SJCRH30 (cell line): ENCODE measurements at regions not wholly inside any gene's neighbourhood (a gene's known extent, or its start where the extent isn't known, plus 50 kb on each side); places are given as distances from the start of the nearest gene placed in this dataset.

Experiments used
- DNase-seq, 2 experiments: peaks; one replicate each; pipeline ENCODE4 v3.0.0-alpha.2; 2015 to 2020
- H3K27ac ChIP-seq: fragments of 250-450 bp; sonication (Bioruptor Pico); 2 replicates; pipeline ENCODE4 v1.5.1; 2020; ENCODE audit warnings: mild to moderate bottlenecking, moderate library complexity
- H3K27me3 ChIP-seq: fragments of 250-450 bp; sonication (Bioruptor Pico); 2 replicates; pipeline ENCODE4 v1.5.1; 2020; ENCODE audit warnings: mild to moderate bottlenecking, moderate library complexity
- H3K36me3 ChIP-seq: fragments of 250-450 bp; sonication (Bioruptor Pico); 2 replicates; pipeline ENCODE4 v1.5.1; 2020; ENCODE audit warnings: mild to moderate bottlenecking, moderate library complexity
- H3K4me1 ChIP-seq: fragments of 250-450 bp; sonication (Bioruptor Pico); 2 replicates; pipeline ENCODE4 v1.5.1; 2020; ENCODE audit warnings: mild to moderate bottlenecking, moderate library complexity
- H3K4me3 ChIP-seq: fragments of 250-450 bp; sonication (Bioruptor Pico); 2 replicates; pipeline ENCODE4 v1.5.1; 2020; ENCODE audit warnings: mild to moderate bottlenecking, moderate library complexity
- H3K9me3 ChIP-seq: fragments of 250-450 bp; sonication (Bioruptor Pico); replicated peaks from 2 replicates; pipeline ENCODE4 v1.5.1; 2020; ENCODE audit warnings: mild to moderate bottlenecking, moderate library complexity

DNA sequence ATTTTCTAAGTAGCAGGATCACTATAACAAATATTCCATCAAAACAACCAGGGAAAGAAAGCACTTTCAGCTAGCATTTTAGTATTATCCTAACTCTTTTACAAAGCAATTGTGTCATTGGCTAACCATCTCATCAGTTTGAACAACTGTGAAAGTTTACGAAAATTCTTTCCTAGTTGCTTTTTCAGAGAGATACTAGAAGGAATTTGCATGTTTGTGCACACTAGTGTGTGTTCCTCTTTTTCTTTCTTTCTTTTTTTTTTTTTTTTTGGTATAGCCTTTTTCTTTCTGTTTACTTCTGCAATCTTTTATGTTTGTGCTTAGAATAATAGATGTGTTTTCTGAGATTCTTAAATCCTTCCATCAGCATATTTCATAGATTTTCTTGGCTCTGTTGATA lies 124.7 kb upstream of the SEMA6A start:
- Histone ChIP-seq H3K4me3 (no peak overlapping the region), H3K4me1 (no peaks in the 10 kb centered on the region)
- no peak for DNase-seq

GRCh38 chr5:116696366-116696765 lies 121.7 kb upstream of the SEMA6A start:
- Histone ChIP-seq H3K27me3 (no peaks in the 10 kb centered on the region), H3K4me1 (no peaks in the 10 kb centered on the region), H3K36me3 (no peaks in the 10 kb centered on the region), H3K27ac (no peak overlapping the region), H3K9me3 (no peaks in the 10 kb centered on the region; the same call in 1 of the 2 replicates), H3K4me3 (no peak overlapping the region)
- no peak for DNase-seq

More for the DNA sequence above, 124.7 kb upstream of the SEMA6A start:
- H3K27me3 ChIP-seq, result no peaks in the 10 kb centered on the region
- no peaks in the 10 kb centered on the region; the same call in 1 of the 2 replicates for H3K9me3 ChIP-seq
- H3K36me3 ChIP-seq, result no peaks in the 10 kb centered on the region
- no peak overlapping the region for H3K27ac ChIP-seq

GRCh38 chr5:116695681-116696080 lies 121.1 kb upstream of the SEMA6A start:
- Histone ChIP-seq H3K27me3 (no peaks in the 10 kb centered on the region), H3K27ac (no peak overlapping the region), H3K36me3 (no peaks in the 10 kb centered on the region), H3K4me3 (no peak overlapping the region), H3K4me1 (no peaks in the 10 kb centered on the region), H3K9me3 (peaks cover under 1% of the 10 kb centered on the region)
- no peak for DNase-seq

- no peaks in the 10 kb centered on the region for H3K4me1 ChIP-seq
- H3K27ac ChIP-seq, result no peak overlapping the region
- no peak overlapping the region for H3K4me3 ChIP-seq
- H3K9me3 ChIP-seq, result peaks cover 4% of the 10 kb centered on the region; the same call in 1 of the 2 replicates
- no peaks in the 10 kb centered on the region for H3K36me3 ChIP-seq
- no peak for DNase-seq
- no peaks in the 10 kb centered on the region for H3K27me3 ChIP-seq
Observed at GRCh38 chr5:116686438-116686837, 111.8 kb upstream of the SEMA6A start.

GRCh38 chr5:116685931-116686330 lies 111.3 kb upstream of the SEMA6A start:
- DNase-seq, result no peak
- no peak overlapping the region for H3K27ac ChIP-seq

GRCh38 chr5:116685069-116685468 lies 110.4 kb upstream of the SEMA6A start:
- DNase-seq, result no peak

More at GRCh38 chr5:116685931-116686330, 111.3 kb upstream of the SEMA6A start:
- Histone ChIP-seq H3K4me1 (no peaks in the 10 kb centered on the region), H3K27me3 (no peaks in the 10 kb centered on the region), H3K9me3 (peaks cover 4% of the 10 kb centered on the region; the same call in 1 of the 2 replicates), H3K36me3 (no peaks in the 10 kb centered on the region), H3K4me3 (no peak overlapping the region)

GRCh38 chr5:116681334-116682013 lies 106.9 kb upstream of the SEMA6A start:
- no peak for DNase-seq
- H3K27ac ChIP-seq, result no peak overlapping the region
- no peaks in the 10 kb centered on the region for H3K9me3 ChIP-seq
- no peak overlapping the region for H3K4me3 ChIP-seq
- no peaks in the 10 kb centered on the region for H3K27me3 ChIP-seq
- no peaks in the 10 kb centered on the region for H3K4me1 ChIP-seq
- H3K36me3 ChIP-seq, result no peaks in the 10 kb centered on the region

More at GRCh38 chr5:116685069-116685468, 110.4 kb upstream of the SEMA6A start:
- Histone ChIP-seq H3K27me3 (no peaks in the 10 kb centered on the region), H3K4me1 (no peaks in the 10 kb centered on the region), H3K9me3 (no peaks in the 10 kb centered on the region), H3K36me3 (no peaks in the 10 kb centered on the region), H3K4me3 (no peak overlapping the region), H3K27ac (no peak overlapping the region)

- no peak for DNase-seq
- Histone ChIP-seq H3K36me3 (no peaks in the 10 kb centered on the region), H3K27me3 (no peaks in the 10 kb centered on the region)
Observed at GRCh38 chr5:116675626-116675910, 100.9 kb upstream of the SEMA6A start.

DNA sequence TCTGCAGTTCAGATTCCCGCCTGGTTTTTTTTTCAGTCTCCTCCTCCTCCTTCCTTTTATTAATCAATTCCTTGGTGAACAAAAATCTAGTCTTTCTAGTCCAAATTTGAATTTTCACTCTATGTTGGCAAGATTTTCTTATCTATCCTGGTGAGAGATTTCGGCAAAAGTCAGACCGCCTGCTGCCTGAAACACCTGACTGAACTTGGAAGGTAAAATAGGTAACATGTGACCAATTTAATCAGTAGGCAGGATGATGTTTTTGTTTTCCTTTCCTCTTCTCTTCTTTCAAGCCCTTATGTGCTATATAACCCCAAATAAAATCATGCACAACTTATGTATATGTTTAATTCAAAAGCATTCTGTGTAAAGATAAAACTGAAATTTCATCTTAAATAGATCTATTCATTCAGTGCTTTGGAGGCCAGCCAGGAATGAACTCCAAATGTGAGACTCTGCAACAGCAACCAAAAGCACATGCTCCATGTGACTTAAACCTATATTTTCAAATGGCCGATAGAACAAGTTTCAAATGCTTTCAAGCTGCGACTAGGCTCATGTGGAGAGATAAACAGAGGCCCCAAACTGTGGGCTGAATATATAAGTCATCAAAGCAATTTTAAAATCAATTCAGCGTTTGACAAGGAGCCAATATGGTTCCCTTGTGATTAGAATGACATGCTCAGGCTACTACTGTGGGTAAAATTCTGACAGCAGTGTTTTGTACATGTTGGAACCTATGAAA lies 100.4 kb upstream of the SEMA6A start:
- no peak overlapping the region for H3K27ac ChIP-seq
- no peaks in the 10 kb centered on the region for H3K36me3 ChIP-seq
- no peaks in the 10 kb centered on the region for H3K4me1 ChIP-seq
- no peaks in the 10 kb centered on the region for H3K27me3 ChIP-seq
- DNase-seq, result no peak
- H3K4me3 ChIP-seq, result no peak overlapping the region
- H3K9me3 ChIP-seq, result no peaks in the 10 kb centered on the region

More at GRCh38 chr5:116675626-116675910, 100.9 kb upstream of the SEMA6A start:
- no peak overlapping the region for H3K4me3 ChIP-seq
- no peaks in the 10 kb centered on the region for H3K9me3 ChIP-seq
- no peaks in the 10 kb centered on the region for H3K4me1 ChIP-seq
- H3K27ac ChIP-seq, result no peak overlapping the region

DNA sequence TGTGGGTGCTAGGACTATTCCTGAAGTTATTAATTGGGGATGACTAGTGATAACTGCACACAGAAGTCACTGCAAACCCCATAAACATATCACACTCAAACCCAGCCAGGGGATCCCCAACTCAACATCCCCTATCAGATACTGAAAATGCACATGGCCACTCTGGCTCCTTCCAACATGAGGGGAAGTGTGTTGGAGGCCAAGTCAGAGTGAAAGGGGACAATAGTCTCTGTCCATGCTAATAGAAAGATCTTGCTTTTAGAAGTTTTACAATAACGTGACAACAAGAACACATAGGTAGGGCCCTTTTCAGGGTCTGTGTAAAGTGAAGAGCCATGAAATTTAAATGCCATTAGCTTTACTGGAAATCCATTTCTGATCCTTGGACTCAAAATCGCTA lies 98.8 kb upstream of the SEMA6A start:
- DNase-seq, result no peak
- no peak overlapping the region for H3K27ac ChIP-seq
- H3K4me1 ChIP-seq, result no peaks in the 10 kb centered on the region
- H3K36me3 ChIP-seq, result no peaks in the 10 kb centered on the region
- no peaks in the 10 kb centered on the region for H3K9me3 ChIP-seq
- H3K4me3 ChIP-seq, result no peak overlapping the region
- H3K27me3 ChIP-seq, result no peaks in the 10 kb centered on the region

DNA sequence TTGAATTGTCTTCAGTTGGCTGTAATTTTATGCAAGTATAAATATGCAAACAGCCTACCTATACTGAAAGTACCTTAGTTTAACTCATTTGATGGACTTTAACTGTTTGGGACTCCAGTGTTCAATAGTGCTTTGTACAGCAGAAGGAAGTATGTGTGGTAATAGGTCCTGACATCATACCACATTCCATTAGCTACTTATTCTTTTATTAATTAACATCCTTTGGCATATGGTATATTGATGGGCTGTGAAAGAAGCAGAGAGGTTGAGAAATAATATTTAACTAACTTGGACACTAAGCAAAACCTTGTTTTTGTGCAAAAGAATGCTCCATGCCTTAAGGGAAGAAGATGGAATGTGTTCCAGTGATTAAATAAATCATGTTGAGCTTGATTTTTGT lies 97.6 kb upstream of the SEMA6A start:
- Histone ChIP-seq H3K36me3 (no peaks in the 10 kb centered on the region), H3K27ac (no peak overlapping the region), H3K4me1 (no peaks in the 10 kb centered on the region), H3K4me3 (no peak overlapping the region), H3K9me3 (no peaks in the 10 kb centered on the region), H3K27me3 (no peaks in the 10 kb centered on the region)
- DNase-seq, result no peak

DNA sequence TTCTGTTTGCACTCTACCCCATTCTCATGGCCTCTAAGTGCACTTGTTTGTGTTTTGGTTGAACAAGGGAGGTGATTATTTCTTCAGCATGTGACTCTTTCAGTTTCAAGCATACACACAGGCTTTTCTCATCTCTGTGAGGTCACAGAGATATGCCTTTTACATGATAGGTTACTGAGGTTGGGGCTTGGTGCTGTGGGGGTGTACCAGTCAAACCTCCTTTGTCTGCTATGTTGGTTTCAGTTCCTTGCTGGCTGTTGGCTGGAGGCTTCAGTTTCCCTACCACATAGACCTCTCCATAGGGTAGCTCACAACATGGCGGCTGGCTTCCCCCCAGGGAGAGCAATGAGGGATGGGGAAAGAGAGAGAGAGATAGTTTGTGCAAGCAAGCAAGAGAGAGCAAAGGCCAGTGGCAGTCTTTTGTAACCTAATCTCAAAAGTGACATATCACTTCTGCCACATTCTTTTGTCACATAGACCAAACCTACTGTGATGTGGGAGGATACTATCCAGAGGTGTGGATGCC lies 96.7 kb upstream of the SEMA6A start:
- no peaks in the 10 kb centered on the region for H3K27me3 ChIP-seq
- no peak overlapping the region for H3K4me3 ChIP-seq
- H3K4me1 ChIP-seq, result no peaks in the 10 kb centered on the region
- H3K9me3 ChIP-seq, result no peaks in the 10 kb centered on the region
- DNase-seq, result no peak
- no peak overlapping the region for H3K27ac ChIP-seq
- H3K36me3 ChIP-seq, result no peaks in the 10 kb centered on the region

DNA sequence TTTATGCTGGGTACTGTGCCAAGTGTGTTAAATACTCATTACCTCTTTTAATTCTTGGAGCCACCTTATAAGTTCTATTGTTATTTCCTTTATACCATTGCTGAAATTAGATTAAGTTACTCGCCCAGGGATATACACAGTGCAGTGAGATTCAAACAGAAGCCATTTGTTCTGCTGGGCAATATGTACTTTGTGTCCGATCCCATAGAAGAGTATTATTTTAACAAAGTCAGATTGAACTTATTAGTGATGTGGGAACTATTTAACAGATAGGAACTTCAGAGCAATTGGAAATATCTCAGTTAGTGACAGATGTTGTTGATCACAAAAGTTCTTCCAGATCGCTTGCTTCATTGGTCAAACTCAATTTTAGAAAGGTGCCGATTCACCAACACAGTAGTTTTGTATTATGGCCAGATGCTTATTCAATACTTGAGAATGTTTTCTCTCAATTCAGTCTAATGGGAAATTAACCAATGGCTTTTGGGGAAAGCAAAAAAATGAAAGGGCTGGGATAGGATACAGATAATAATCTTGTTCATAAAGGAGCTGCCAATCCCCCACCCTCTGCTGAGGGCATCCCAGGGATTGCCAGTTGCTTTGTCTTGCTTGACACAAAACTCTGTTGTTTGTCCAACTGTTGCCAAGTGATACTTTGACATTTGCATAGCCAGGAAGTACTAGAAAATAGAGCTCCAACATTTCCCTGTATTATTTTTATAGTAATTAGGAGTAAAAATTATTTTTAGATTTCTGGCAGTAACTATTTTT lies 94.8 kb upstream of the SEMA6A start:
- no peak for DNase-seq
- no peaks in the 10 kb centered on the region for H3K9me3 ChIP-seq
- no peak overlapping the region for H3K27ac ChIP-seq
- H3K4me1 ChIP-seq, result no peaks in the 10 kb centered on the region
- H3K36me3 ChIP-seq, result no peaks in the 10 kb centered on the region
- no peaks in the 10 kb centered on the region for H3K27me3 ChIP-seq
- no peak overlapping the region for H3K4me3 ChIP-seq

- H3K27me3 ChIP-seq, result no peaks in the 10 kb centered on the region
- no peak overlapping the region for H3K27ac ChIP-seq
- H3K4me1 ChIP-seq, result no peaks in the 10 kb centered on the region
- no peaks in the 10 kb centered on the region for H3K36me3 ChIP-seq
- no peaks in the 10 kb centered on the region for H3K9me3 ChIP-seq
- DNase-seq, result no peak
- no peak overlapping the region for H3K4me3 ChIP-seq
Observed at GRCh38 chr5:116668390-116668789, 93.8 kb upstream of the SEMA6A start.

GRCh38 chr5:116666901-116667300 lies 92.3 kb upstream of the SEMA6A start:
- H3K27me3 ChIP-seq, result no peaks in the 10 kb centered on the region
- no peak for DNase-seq
- no peaks in the 10 kb centered on the region for H3K4me1 ChIP-seq
- H3K36me3 ChIP-seq, result no peaks in the 10 kb centered on the region
- no peak overlapping the region for H3K27ac ChIP-seq
- H3K4me3 ChIP-seq, result no peak overlapping the region
- no peaks in the 10 kb centered on the region for H3K9me3 ChIP-seq
